GM23338 (cell line): ENCODE measurements at regions not wholly inside any gene's neighbourhood (a gene's known extent, or its start where the extent isn't known, plus 50 kb on each side); places are given as distances from the start of the nearest gene placed in this dataset.

Experiments used
- CREB1 ChIP-seq: fragments of 250-450 bp; sonication (Bioruptor Pico); IDR thresholded peaks from 2 replicates; pipeline ENCODE4 v1.5.0; 2020; ENCODE audit warnings: low read depth, mild to moderate bottlenecking, moderate library complexity
- CTCF ChIP-seq, 2 experiments: fragments of 200-600 bp in 1 of 2; sonication (generic) in 1 of 2; conservative IDR thresholded peaks; 2 replicates each; pipeline versions ENCODE4 v1.5.1 to v1.6.1; 2016 to 2017; ENCODE audit warnings: antibody characterized with exemption in 2 of 2, low read depth in 2 of 2, mild to moderate bottlenecking in 2 of 2, moderate library complexity in 1 of 2
- ETS1 ChIP-seq: IDR thresholded peaks from 2 replicates; pipeline ENCODE4 v1.6.1; 2016; ENCODE audit warnings: antibody characterized with exemption
- EZH2 ChIP-seq: fragments of 200-600 bp; sonication (generic); IDR thresholded peaks from one replicate; pipeline ENCODE4 v1.8.0; 2017; ENCODE audit warnings: antibody characterized with exemption, mild to moderate bottlenecking, low read depth; ENCODE audit not compliant: unreplicated experiment
- EZH2phosphoT487 ChIP-seq: fragments of 200-600 bp; sonication (generic); IDR thresholded peaks from one replicate; pipeline ENCODE4 v1.8.1; 2018; ENCODE audit warnings: antibody characterized with exemption; ENCODE audit not compliant: unreplicated experiment
- JUNB ChIP-seq: IDR thresholded peaks from one replicate; pipeline ENCODE4 v1.6.1; 2016; ENCODE audit warnings: antibody characterized with exemption; ENCODE audit not compliant: unreplicated experiment
- NANOG ChIP-seq: IDR thresholded peaks from 2 replicates; pipeline ENCODE4 v1.6.1; 2016; ENCODE audit warnings: antibody characterized with exemption, borderline replicate concordance
- POLR2AphosphoS5 ChIP-seq: IDR thresholded peaks from 2 replicates; pipeline ENCODE4 v1.6.1; 2016; ENCODE audit warnings: antibody characterized with exemption, low read depth
- REST ChIP-seq: IDR thresholded peaks from one replicate; pipeline ENCODE4 v1.6.1; 2018; ENCODE audit warnings: antibody characterized with exemption; ENCODE audit not compliant: unreplicated experiment
- STAT1 ChIP-seq: IDR thresholded peaks from one replicate; pipeline ENCODE4 v1.6.1; 2016; ENCODE audit warnings: antibody characterized with exemption; ENCODE audit not compliant: unreplicated experiment
- ZNF114 ChIP-seq: fragments of 250-450 bp; sonication (Bioruptor Pico); IDR thresholded peaks from 2 replicates; pipeline ENCODE4 v1.5.0; 2020; ENCODE audit warnings: mild to moderate bottlenecking, moderate library complexity
- ZNF462 ChIP-seq: fragments of 250-450 bp; sonication (Bioruptor Pico); IDR thresholded peaks from 2 replicates; pipeline ENCODE4 v1.5.0; 2020; ENCODE audit warnings: mild to moderate bottlenecking, moderate library complexity

- TF ChIP-seq CTCF (conservative IDR thresholded peaks at IDR 0.05; ENCODE audit: low read depth in 2 of 2) (no peak), REST (no peak), POLR2AphosphoS5 (no peak), EZH2 (no peak), CREB1 (no peak), ZNF462 (CRISPR knock-in tag) (no peak), EZH2phosphoT487 (no peak), NANOG (no peak), ZNF114 (CRISPR knock-in tag) (no peak), ETS1 (no peak), JUNB (no peak), STAT1 (no peak)
Observed at GRCh38 chr11:103826856-103827255, 209.6 kb upstream of the DDI1 start.
